Endothelial cell of umbilical vein (primary cell): ENCODE measurements at regions not wholly inside any gene's neighbourhood (a gene's known extent, or its start where the extent isn't known, plus 50 kb on each side); places are given as distances from the start of the nearest gene placed in this dataset.

Experiments used
- MAX ChIP-seq: IDR thresholded peaks from 2 replicates; pipeline ENCODE4 v1.6.1; 2011; ENCODE audit not compliant: insufficient read depth, insufficient read length
- POLR2A ChIP-seq: IDR thresholded peaks from 2 replicates; pipeline ENCODE4 v1.6.1; 2012; ENCODE audit warnings: low read depth, mild to moderate bottlenecking, control low read depth, low read length
- POLR2AphosphoS5 ChIP-seq: IDR thresholded peaks from 2 replicates; pipeline ENCODE4 v1.6.1; 2012; ENCODE audit warnings: low read depth, mild to moderate bottlenecking, control low read depth, low read length, moderate library complexity; ENCODE audit not compliant: insufficient read depth
- TF ChIP-seq, protein P1 (sequence below), 2 donors: IDR thresholded peaks; 1 replicate in 1 of 2; 2 replicates in 1 of 2; pipeline ENCODE4 v1.5.1; 2011; ENCODE audit warnings: low read length in 2 of 2, mild to moderate bottlenecking in 2 of 2, moderate library complexity in 2 of 2, control low read depth in 1 of 2, inconsistent platforms in 1 of 2, low read depth in 1 of 2; ENCODE audit not compliant: insufficient read depth in 1 of 2; ENCODE audit errors: extremely low read depth in 1 of 2

DNA sequence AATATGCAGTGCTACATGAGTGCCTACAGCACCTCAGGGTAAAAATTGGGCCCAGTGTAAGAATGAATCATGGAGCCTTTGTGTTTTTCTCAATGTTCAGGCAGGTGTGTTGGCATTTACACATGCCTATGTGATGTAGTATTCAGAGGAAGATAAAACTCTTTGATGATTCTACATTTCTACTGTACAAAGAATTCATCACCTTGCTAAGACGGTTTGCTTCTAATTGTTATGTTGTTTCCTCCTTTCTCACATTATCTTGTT, 867.3 kb downstream of the TTLL7 start:
- TF ChIP-seq, protein P1, sequence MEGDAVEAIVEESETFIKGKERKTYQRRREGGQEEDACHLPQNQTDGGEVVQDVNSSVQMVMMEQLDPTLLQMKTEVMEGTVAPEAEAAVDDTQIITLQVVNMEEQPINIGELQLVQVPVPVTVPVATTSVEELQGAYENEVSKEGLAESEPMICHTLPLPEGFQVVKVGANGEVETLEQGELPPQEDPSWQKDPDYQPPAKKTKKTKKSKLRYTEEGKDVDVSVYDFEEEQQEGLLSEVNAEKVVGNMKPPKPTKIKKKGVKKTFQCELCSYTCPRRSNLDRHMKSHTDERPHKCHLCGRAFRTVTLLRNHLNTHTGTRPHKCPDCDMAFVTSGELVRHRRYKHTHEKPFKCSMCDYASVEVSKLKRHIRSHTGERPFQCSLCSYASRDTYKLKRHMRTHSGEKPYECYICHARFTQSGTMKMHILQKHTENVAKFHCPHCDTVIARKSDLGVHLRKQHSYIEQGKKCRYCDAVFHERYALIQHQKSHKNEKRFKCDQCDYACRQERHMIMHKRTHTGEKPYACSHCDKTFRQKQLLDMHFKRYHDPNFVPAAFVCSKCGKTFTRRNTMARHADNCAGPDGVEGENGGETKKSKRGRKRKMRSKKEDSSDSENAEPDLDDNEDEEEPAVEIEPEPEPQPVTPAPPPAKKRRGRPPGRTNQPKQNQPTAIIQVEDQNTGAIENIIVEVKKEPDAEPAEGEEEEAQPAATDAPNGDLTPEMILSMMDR (IDR thresholded peaks at IDR 0.05; ENCODE audit: extremely low read depth in 1 of 2, insufficient read depth in 1 of 2, low read depth in 1 of 2, low read length in 2 of 2), result no peak
- TF ChIP-seq MAX (no peak), POLR2AphosphoS5 (no peak), POLR2A (no peak)
